GM12865 (cell line): ENCODE measurements at regions not wholly inside any gene's neighbourhood (a gene's known extent, or its start where the extent isn't known, plus 50 kb on each side); places are given as distances from the start of the nearest gene placed in this dataset.

Experiments
- DNase-seq: peaks from one replicate; pipeline ENCODE4 v3.0.0; 2010; ENCODE audit warnings: low read depth
- H3K4me3 ChIP-seq: 2 replicates; pipeline ENCODE4 v1.5.1; 2011; ENCODE audit warnings: mild to moderate bottlenecking, low read depth, low read length, control low read depth
- CTCF ChIP-seq: IDR thresholded peaks from 2 replicates; pipeline ENCODE4 v1.5.1; 2011; ENCODE audit warnings: low read length, control low read depth, low read depth, inconsistent platforms; ENCODE audit not compliant: insufficient read depth; ENCODE audit errors: missing control alignments

GRCh38 chr2:156004459-156004858 is 328.1 kb downstream of the NR4A2 start:
- no peak overlapping the region for H3K4me3 ChIP-seq
- TF ChIP-seq CTCF, result no peak
- no peak for DNase-seq

GRCh38 chr2:156003780-156004179 is 328.7 kb downstream of the NR4A2 start:
- TF ChIP-seq CTCF, result no peak
- DNase-seq, result no peak
- no peak overlapping the region for H3K4me3 ChIP-seq

- H3K4me3 ChIP-seq, result no peak overlapping the region
- no peak for TF ChIP-seq CTCF
- no peak for DNase-seq
Measured at GRCh38 chr2:156001851-156002250, 330.7 kb downstream of the NR4A2 start.

- no peak for TF ChIP-seq CTCF
- H3K4me3 ChIP-seq, result no peak overlapping the region
- DNase-seq, result no peak
Measured at GRCh38 chr2:155997538-155997937, 335.0 kb downstream of the NR4A2 start.

GRCh38 chr2:155994315-155994714 is 338.2 kb downstream of the NR4A2 start:
- H3K4me3 ChIP-seq, result no peak overlapping the region
- no peak for DNase-seq
- no peak for TF ChIP-seq CTCF

- no peak overlapping the region for H3K4me3 ChIP-seq
- no peak for DNase-seq
- TF ChIP-seq CTCF, result no peak
Measured at GRCh38 chr2:155983845-155984244, 348.7 kb downstream of the NR4A2 start.

- DNase-seq, result no peak
- no peak overlapping the region for H3K4me3 ChIP-seq
- no peak for TF ChIP-seq CTCF
Measured at GRCh38 chr2:155982135-155982534, 350.4 kb downstream of the NR4A2 start.
